GM12864 (cell line): ENCODE measurements at regions not wholly inside any gene's neighbourhood (a gene's known extent, or its start where the extent isn't known, plus 50 kb on each side); places are given as distances from the start of the nearest gene placed in this dataset.

Experiments
- DNase-seq: peaks from one replicate; pipeline ENCODE4 v3.0.0-alpha.2; 2011; ENCODE audit warnings: low read depth
- H3K4me3 ChIP-seq: 2 replicates; pipeline ENCODE4 v1.5.1; 2011; ENCODE audit warnings: mild to moderate bottlenecking, low read depth, low read length, control low read depth
- CTCF ChIP-seq: IDR thresholded peaks from 2 replicates; pipeline ENCODE4 v1.5.1; 2011; ENCODE audit warnings: low read depth, mild to moderate bottlenecking, moderate library complexity, low read length, control low read depth, inconsistent platforms; ENCODE audit errors: missing control alignments

- no peak for DNase-seq
- TF ChIP-seq CTCF, result no peak
- no peak overlapping the region for H3K4me3 ChIP-seq
Observed at GRCh38 chr4:127174616-127175015, 458.1 kb upstream of the INTU start.

- DNase-seq, result no peak
- H3K4me3 ChIP-seq, result no peak overlapping the region
- TF ChIP-seq CTCF, result no peak
Observed at GRCh38 chr4:127179256-127180087, 453.3 kb upstream of the INTU start.

- no peak overlapping the region for H3K4me3 ChIP-seq
- TF ChIP-seq CTCF, result no peak
- no peak for DNase-seq
Observed at GRCh38 chr4:127181001-127181400, 451.8 kb upstream of the INTU start.

GRCh38 chr4:127182687-127183086 lies 450.1 kb upstream of the INTU start:
- no peak overlapping the region for H3K4me3 ChIP-seq
- DNase-seq, result no peak
- no peak for TF ChIP-seq CTCF

GRCh38 chr4:127188847-127189246 lies 443.9 kb upstream of the INTU start:
- TF ChIP-seq CTCF, result no peak
- DNase-seq, result no peak
- no peak overlapping the region for H3K4me3 ChIP-seq

GRCh38 chr4:127194281-127194680 lies 438.5 kb upstream of the INTU start:
- no peak for TF ChIP-seq CTCF
- no peak for DNase-seq

GRCh38 chr4:127196655-127197352 lies 436.0 kb upstream of the INTU start:
- DNase-seq, result no peak
- TF ChIP-seq CTCF, result no peak
- H3K4me3 ChIP-seq, result no peak overlapping the region

More at GRCh38 chr4:127194281-127194680, 438.5 kb upstream of the INTU start:
- no peak overlapping the region for H3K4me3 ChIP-seq
